Muscle of back (tissue), 3 donors: ENCODE measurements at regions not wholly inside any gene's neighbourhood (a gene's known extent, or its start where the extent isn't known, plus 50 kb on each side); places are given as distances from the start of the nearest gene placed in this dataset.

Experiments
- DNase-seq, 3 donors: peaks; one replicate each; pipeline versions ENCODE4 v3.0.0 to v3.0.0-alpha.2; 2013

- peak in 2 of 3 donors; percentile 15 to 22 for DNase-seq
Measured at GRCh38 chr13:39938596-39938995, 283.1 kb downstream of the COG6 start.

GRCh38 chr13:39941236-39941635 lies 285.8 kb downstream of the COG6 start:
- DNase-seq: no peak

- DNase-seq: peak in 1 of 3 donors; percentile 49
Measured at GRCh38 chr13:39941911-39942551, 286.6 kb downstream of the COG6 start.

GRCh38 chr13:39942552-39943273 lies 287.3 kb downstream of the COG6 start:
- peak in 2 of 3 donors; percentile 33 to 44 for DNase-seq

DNA sequence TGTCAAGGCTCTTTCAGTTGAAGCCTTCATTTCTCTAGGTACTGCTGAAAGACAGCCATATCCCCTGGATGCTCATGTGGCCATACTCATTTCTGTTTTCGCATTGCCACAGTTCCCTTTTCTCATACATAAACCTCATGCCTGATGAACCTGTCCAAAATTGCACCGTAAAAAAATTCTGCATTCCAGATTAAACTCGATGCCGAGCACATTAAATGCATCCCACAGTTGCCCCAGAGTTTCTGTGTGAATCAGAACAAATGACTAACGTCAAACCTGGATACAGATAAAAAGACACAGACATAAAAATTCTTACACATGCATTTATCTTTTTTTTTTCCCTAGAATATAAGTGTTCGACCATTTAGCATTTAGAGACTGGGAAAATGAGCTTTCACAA lies 288.2 kb downstream of the COG6 start:
- no peak for DNase-seq

- DNase-seq: peak in 1 of 3 donors; percentile 17
Measured at GRCh38 chr13:39945226-39945625, 289.8 kb downstream of the COG6 start.

DNA sequence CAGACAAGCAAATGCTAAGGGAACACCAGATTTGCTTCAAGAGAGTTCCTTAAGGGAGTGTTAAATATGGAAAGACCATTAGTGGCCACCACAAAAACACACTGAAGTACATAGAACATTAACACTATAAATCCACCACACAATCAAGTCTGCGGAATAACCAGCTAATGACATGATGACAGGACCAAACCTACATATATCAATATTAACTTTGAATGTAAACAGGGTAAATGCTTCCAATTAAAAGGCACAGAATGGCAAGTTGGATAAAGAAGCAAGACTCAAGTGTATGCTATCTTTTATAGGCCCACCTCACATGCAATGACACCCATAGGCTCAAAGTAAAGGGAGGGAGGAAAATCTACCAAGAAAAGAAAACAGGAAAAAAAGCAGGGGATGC lies 291.3 kb downstream of the COG6 start:
- no peak for DNase-seq

DNA sequence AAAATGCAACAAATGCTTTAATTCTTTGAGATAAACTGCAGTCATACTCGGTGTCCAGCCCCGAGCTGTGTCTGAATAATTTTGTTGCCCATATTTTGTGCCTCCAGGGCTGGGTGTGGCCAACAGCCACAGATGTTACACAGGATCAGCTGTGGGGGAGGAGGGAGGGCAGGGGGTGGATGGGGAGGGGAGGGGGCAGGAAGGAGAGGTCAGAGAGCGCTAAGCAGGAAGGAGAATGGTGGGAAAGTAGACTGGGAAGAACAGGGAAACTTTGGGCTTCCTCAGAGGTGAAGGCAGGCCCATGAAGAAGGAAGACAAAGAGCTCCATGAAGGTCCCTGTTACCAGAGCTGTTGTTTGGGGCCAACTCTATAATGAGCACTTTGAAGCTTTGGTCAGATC lies 295.8 kb downstream of the COG6 start:
- DNase-seq: no peak

DNA sequence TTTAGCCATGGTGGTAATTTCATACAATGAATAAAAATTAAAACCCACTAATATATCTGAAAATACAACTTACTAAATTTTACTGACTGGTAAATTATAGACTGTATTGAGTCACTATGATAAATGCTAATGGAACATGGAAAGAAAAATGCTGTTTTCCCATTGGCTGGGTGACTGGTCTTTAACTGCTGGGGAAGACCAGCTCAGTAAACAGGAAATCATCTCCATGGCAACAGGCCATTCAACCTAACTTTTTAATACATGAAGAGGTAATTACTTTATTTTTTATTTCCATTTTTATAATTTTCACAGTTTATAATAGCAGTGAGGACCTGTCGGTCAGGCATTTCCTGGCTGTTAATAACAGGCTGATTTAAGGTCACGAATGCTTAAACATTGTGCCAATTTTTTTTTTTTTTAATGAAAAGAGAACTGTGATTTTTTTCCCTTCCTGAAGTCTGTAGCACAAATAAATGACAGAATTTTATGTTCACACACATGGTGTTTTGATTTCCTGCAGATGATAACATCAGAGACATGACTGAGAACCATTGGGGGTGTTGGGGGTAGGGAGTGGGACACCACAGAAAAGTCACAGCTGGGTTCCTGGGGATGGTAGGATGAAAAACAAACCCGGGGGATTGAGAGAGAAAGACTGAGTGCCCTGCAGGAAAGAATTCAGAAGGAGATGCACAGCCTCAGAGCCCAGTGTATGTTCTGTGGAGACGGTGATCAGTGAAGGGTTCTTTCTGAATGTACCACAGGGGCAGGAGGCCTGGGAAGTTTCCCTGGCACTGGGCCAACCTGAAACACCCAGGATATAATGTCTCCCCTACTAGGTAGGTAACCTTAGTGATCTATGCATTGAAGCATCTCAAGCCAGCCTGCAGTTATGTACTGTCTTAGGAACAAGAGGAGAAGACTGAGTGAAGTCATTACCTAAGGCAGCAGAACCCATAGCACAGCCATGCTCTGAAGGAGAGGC lies 297.1 kb downstream of the COG6 start:
- DNase-seq: peak; percentile 44 to 77 (median 68)

GRCh38 chr13:39954476-39954875 lies 299.0 kb downstream of the COG6 start:
- no peak for DNase-seq

GRCh38 chr13:39955560-39955959 lies 300.1 kb downstream of the COG6 start:
- DNase-seq: no peak

GRCh38 chr13:39956036-39956435 lies 300.6 kb downstream of the COG6 start:
- DNase-seq: no peak

DNA sequence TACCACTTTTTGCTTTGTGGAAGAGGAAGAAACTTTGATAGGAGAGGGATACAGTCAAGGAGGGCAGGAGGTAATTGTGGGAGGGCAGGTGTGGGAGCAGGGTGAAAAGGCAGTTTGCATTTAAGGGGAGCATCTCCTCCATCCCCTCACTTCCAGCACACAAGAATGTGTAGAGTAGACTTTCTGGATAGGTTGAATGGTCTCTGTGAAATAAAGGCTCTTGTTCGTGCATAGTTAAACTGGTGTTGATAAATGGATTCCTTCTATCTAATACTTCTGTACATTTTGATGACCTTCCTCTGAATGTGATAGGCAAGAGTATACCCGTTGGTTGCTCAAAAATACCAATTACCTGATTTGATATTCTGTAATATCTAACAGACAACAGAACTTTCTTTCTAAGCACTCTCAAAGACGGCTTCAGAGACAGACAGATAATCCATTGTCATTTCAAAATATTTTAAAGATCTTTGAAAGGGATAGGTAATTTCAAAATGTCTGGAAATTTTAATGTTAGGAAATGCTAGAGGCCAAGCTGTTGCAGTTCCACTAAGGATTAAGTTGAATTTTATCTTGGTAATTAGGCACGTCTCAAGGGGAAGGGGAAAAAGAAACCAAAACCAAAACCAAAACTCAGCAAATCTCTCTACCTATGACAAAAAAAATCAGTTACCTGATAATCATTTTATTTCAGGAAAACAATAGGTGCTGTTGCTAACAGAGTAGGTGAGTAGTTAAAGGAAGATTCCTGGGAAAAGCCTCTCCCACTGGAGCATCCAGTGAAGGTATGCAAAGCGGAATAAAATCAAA lies 302.6 kb downstream of the COG6 start:
- DNase-seq: no peak

DNA sequence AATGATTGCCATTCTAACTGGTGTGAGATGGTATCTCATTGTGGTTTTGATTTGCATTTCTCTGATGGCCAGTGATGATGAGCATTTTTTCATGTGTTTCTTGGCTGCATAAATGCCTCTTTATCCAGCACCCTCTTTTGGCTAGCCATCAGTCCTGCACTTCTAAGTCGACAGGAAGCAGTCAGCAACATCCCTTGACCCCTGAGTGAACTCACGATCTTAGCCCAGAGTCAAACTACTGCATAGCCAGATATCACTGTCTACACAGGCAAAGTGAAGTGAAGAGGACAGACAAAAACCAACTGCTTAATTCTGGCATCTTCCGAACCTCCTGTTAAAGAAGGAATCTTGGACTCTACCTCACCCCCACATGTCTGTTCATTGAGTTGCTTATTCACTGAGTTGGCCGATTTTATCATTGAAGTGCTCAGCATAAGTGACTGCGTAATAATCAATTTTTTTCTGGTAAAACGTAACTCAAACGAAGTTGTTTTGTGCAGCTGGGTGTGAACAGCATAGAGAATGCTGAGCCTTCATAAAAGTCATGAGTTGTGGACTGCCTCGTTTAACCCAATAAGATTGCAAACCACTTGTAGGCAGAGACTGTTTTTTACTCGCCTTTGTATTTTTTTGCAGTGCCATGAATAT lies 304.2 kb downstream of the COG6 start:
- no peak for DNase-seq

DNA sequence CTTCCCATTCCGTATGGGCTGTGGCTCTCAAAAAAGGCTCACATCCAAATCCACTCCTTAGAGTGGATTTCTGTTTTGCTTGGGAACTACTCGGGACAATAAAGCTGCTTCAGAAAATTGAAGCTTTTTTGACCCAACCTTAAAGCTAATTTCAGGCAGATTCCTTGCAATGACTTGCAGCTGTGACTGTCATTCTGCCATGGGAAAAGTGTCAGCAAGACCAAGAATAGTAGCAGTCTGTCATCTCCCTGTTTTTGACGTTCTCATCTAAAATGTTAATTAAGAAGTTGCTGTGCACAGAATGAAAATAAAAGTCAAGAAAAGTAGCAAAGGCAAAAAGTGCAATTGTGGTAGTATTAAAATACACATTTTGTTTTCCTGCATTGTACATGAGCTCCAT lies 304.7 kb downstream of the COG6 start:
- peak in 1 of 3 donors; percentile 36 for DNase-seq

- DNase-seq: no peak
Measured at GRCh38 chr13:39961036-39961435, 305.6 kb downstream of the COG6 start.

DNA sequence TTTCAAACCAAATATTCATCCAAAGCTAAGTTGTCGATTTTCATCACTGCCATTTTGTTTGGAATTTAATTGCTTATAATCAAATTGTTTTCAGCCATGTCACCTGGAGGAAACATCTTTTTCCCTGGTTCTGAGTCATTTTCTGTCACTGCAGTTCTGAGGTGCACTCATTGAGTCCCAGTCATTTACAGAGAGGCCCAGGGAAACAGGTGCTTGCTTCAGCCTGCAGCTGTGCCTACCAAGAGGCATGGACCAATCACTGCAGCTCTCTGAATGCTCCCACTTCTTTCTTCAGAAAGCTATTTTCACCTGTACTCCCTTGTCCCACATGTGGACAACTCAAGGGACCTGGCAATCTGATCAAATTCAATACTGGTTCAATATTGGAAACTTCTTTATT lies 308.1 kb downstream of the COG6 start:
- DNase-seq: no peak

GRCh38 chr13:39965309-39965708 lies 309.8 kb downstream of the COG6 start:
- peak in 1 of 3 donors; percentile 17 for DNase-seq

DNA sequence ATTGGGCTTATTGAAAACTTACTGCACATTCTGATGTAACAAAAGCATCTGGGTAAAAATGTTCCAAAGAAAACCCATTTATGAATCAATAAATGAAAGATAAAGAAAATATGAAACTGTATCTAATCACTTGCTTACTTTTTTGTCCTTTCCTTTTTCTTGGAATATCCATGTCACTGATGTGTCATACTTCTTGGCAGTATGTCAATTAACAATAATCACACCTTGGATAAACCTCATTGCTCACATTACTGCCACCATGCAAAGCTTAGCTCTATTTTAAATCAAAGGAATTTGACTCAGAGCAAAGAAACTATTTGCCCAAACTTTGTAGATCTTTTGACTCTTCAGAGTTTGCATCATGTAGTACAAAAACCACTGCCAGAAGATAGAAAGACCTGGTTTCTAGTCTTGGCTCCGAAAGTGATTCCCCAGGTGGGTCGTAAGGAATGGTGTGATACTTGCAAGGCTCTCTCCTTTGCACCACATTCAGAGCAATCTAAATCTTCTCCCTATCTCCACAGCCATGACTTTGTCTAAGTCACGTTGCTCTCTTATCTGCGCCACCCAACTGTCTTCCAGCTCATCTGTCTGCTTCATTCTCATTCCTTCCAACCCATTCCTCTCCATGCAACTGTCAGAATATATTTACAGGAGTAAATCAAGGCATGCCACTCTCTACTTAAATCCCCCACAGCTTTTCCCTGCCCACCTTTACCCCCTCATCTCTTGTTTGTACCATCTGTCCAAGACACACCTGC lies 311.9 kb downstream of the COG6 start:
- no peak for DNase-seq
